ENCODE measurements at regions not wholly inside any gene's neighbourhood (a gene's known extent, or its start where the extent isn't known, plus 50 kb on each side); places are given as distances from the start of the nearest gene placed in this dataset.
A peak's percentile ranks its signal among the peaks of the same experiment; 100 is the strongest.
"Not testable (repeated sequence)": the region's sequence is repeated elsewhere in the genome, so short reads cannot be mapped to it uniquely, and the experiment has no call there.

DNA sequence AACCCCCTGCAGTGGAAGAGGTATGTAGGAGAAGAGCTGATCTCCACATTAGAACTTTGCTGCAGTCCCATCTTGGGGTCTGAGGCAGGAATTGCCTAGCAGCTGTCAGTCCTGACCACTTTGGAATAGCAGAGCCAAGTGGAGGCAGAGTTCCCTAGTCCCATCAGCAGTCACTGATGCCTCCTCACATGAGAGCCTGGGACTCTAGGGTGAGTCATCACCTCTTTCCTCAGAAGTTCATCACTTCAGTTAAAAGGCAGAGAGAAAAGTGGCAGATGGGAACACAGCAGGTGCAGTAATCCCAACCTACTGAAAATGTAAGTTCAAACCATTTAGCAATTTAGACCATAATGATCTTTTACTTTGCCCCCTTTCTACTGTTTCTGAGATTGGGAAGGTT is 73.9 kb upstream of the MED14 start:
- Mint-ChIP-seq H3K9me3 (peaks cover 0 to 6% (median 2%) of the 10 kb centered on the region in 7 donors), H3K4me1 (peaks cover 5% of the 10 kb centered on the region), H3K4me3 (no peak overlapping the region), H3K27ac (peak overlapping the region in 1 of 7 donors; percentile 10), H3K36me3 (no peaks in the 10 kb centered on the region), H3K27me3 (ENCODE audit: low read depth in 3 of 3) (peaks cover 0 to 21% (median 2%) of the 10 kb centered on the region in 3 donors)
- no peaks in the 10 kb centered on the region for H3K79me2 ChIP-seq (ENCODE audit: insufficient read depth, low read length)
- H3K4me1 ChIP-seq (ENCODE audit: control insufficient read depth in 1 of 2, insufficient read depth in 2 of 2, low read length in 2 of 2): no peaks in the 10 kb centered on the region
- H3K27me3 ChIP-seq (ENCODE audit: control insufficient read depth in 2 of 2, insufficient read depth in 2 of 2, low read length in 2 of 2): peaks cover 0 to 4% of the 10 kb centered on the region in 2 donors
- H3K27ac ChIP-seq (ENCODE audit: low read depth in 1 of 2, low read length in 2 of 2): no peak overlapping the region
- no peaks in the 10 kb centered on the region for H4K20me1 ChIP-seq (ENCODE audit: insufficient read depth, low read length)
- no peaks in the 10 kb centered on the region for H3K36me3 ChIP-seq (replicated peaks in 1 of 2; ENCODE audit: control insufficient read depth in 1 of 2, insufficient read depth in 2 of 2, low read length in 2 of 2)
- intact Hi-C loops (cut with micrococcal nuclease): no loop called here
- no peak overlapping the region for H3K9ac ChIP-seq (ENCODE audit: insufficient read depth, low read length, poor library complexity, severe bottlenecking)
- TF ChIP-seq, protein P1, sequence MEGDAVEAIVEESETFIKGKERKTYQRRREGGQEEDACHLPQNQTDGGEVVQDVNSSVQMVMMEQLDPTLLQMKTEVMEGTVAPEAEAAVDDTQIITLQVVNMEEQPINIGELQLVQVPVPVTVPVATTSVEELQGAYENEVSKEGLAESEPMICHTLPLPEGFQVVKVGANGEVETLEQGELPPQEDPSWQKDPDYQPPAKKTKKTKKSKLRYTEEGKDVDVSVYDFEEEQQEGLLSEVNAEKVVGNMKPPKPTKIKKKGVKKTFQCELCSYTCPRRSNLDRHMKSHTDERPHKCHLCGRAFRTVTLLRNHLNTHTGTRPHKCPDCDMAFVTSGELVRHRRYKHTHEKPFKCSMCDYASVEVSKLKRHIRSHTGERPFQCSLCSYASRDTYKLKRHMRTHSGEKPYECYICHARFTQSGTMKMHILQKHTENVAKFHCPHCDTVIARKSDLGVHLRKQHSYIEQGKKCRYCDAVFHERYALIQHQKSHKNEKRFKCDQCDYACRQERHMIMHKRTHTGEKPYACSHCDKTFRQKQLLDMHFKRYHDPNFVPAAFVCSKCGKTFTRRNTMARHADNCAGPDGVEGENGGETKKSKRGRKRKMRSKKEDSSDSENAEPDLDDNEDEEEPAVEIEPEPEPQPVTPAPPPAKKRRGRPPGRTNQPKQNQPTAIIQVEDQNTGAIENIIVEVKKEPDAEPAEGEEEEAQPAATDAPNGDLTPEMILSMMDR (IDR thresholded peaks at IDR 0.05): no peak
- no peaks in the 10 kb centered on the region for H3K9me3 ChIP-seq (replicated peaks in 1 of 2; ENCODE audit: control insufficient read depth in 1 of 2, insufficient read depth in 1 of 2, low read length in 2 of 2)
- DNase-seq: no peak
- no peak overlapping the region for H3K4me2 ChIP-seq (replicated peaks; ENCODE audit: extremely low read depth, low read length, poor library complexity, severe bottlenecking)
- H2AFZ ChIP-seq (ENCODE audit: insufficient read depth, low read depth, low read length, poor library complexity, severe bottlenecking): no peak overlapping the region
- H3K4me3 ChIP-seq (replicated peaks in 1 of 3; ENCODE audit: low read depth in 2 of 3, low read length in 3 of 3): no peak overlapping the region

DNA sequence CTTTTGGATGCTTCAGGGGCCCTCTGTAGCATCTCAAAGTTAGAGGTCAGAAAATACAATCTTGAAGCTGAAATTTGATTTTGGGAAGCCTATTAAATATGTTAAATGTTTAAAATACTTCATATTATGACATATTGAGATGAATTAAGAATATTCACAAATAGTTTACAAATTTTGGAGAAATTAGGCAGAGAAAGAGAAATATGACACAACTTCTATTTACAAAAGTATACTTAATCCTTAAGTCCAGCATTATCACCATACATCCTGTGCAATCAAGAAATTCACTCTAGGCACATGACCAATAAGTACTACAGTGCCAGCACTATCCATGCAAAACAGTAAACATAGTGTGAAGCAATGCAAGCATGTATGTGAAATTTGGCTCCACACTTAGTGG is 79.7 kb upstream of the MED14 start:
- H3K9me3 Mint-ChIP-seq; H3K36me3 ChIP-seq (replicated peaks in 1 of 2; ENCODE audit: control insufficient read depth in 1 of 2, insufficient read depth in 2 of 2, low read length in 2 of 2); H3K4me3 Mint-ChIP-seq; H3K4me1 Mint-ChIP-seq; H3K4me1 ChIP-seq (ENCODE audit: control insufficient read depth in 1 of 2, insufficient read depth in 2 of 2, low read length in 2 of 2); H3K4me2 ChIP-seq (replicated peaks; ENCODE audit: extremely low read depth, low read length, poor library complexity, severe bottlenecking); H3K27me3 ChIP-seq (ENCODE audit: control insufficient read depth in 2 of 2, insufficient read depth in 2 of 2, low read length in 2 of 2); H3K27ac ChIP-seq (ENCODE audit: low read depth in 1 of 2, low read length in 2 of 2); H3K36me3 Mint-ChIP-seq; H3K79me2 ChIP-seq (ENCODE audit: insufficient read depth, low read length); H3K4me3 ChIP-seq (replicated peaks in 1 of 3; ENCODE audit: low read depth in 2 of 3, low read length in 3 of 3); H4K20me1 ChIP-seq (ENCODE audit: insufficient read depth, low read length); H3K9ac ChIP-seq (ENCODE audit: insufficient read depth, low read length, poor library complexity, severe bottlenecking); DNase-seq; H2AFZ ChIP-seq (ENCODE audit: insufficient read depth, low read depth, low read length, poor library complexity, severe bottlenecking); intact Hi-C loops (cut with micrococcal nuclease); H3K27ac Mint-ChIP-seq: not testable (repeated sequence)
- H3K27me3 Mint-ChIP-seq (ENCODE audit: low read depth in 3 of 3): peaks cover 0 to 14% (median 2%) of the 10 kb centered on the region in 3 donors
- H3K9me3 ChIP-seq (replicated peaks in 1 of 2; ENCODE audit: control insufficient read depth in 1 of 2, insufficient read depth in 1 of 2, low read length in 2 of 2): peaks cover 0 to 11% of the 10 kb centered on the region in 2 donors
